ENCODE measurements at regions not wholly inside any gene's neighbourhood (a gene's known extent, or its start where the extent isn't known, plus 50 kb on each side); places are given as distances from the start of the nearest gene placed in this dataset.

DNA sequence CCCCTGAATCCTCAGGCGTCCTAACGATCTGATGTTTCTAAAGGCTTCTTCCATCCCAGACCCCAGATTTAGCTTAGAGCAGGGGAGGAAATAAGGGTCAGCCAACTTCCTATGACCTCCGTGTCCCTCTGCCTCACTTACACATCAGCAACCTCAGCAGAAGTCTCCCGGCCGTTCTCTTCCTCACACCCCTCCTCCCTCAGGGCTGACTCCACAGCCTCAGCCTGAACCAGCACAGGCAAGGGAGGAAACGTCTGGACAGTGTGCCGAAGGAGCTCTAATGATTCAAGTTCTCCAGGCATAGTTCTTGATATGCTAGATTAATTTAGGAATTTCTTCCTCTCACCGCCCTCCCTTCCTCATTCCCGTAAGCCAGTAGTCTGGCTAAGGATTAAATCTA, 121.4 kb downstream of the NUFIP1 start:
- TF ChIP-seq POLR2AphosphoS5 (IDR thresholded peaks at IDR 0.05; ENCODE audit: low read depth, low read length) = no peak
- no peak for TF ChIP-seq CREB1 (IDR thresholded peaks at IDR 0.05)
- TF ChIP-seq CREB1 (CRISPR knock-in tag; IDR thresholded peaks at IDR 0.05) = no peak
- no peak for TF ChIP-seq ZBTB8A (CRISPR knock-in tag; IDR thresholded peaks at IDR 0.05; ENCODE audit: borderline replicate concordance, low read depth)
- TF ChIP-seq MTA1 (CRISPR knock-in tag; IDR thresholded peaks at IDR 0.05; ENCODE audit: borderline replicate concordance) = no peak
- TF ChIP-seq KLF11 (CRISPR knock-in tag; IDR thresholded peaks at IDR 0.05) = no peak
- no peak for TF ChIP-seq ZNF703 (CRISPR knock-in tag; IDR thresholded peaks at IDR 0.05; ENCODE audit: borderline replicate concordance)
- no peak for TF ChIP-seq EZH2 (conservative IDR thresholded peaks at IDR 0.05; ENCODE audit: low read depth, low read length)
- TF ChIP-seq FLYWCH1 (CRISPR knock-in tag; IDR thresholded peaks at IDR 0.05) = no peak
- TF ChIP-seq RBAK (CRISPR knock-in tag; IDR thresholded peaks at IDR 0.05) = no peak
- TF ChIP-seq, protein P1, sequence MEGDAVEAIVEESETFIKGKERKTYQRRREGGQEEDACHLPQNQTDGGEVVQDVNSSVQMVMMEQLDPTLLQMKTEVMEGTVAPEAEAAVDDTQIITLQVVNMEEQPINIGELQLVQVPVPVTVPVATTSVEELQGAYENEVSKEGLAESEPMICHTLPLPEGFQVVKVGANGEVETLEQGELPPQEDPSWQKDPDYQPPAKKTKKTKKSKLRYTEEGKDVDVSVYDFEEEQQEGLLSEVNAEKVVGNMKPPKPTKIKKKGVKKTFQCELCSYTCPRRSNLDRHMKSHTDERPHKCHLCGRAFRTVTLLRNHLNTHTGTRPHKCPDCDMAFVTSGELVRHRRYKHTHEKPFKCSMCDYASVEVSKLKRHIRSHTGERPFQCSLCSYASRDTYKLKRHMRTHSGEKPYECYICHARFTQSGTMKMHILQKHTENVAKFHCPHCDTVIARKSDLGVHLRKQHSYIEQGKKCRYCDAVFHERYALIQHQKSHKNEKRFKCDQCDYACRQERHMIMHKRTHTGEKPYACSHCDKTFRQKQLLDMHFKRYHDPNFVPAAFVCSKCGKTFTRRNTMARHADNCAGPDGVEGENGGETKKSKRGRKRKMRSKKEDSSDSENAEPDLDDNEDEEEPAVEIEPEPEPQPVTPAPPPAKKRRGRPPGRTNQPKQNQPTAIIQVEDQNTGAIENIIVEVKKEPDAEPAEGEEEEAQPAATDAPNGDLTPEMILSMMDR (CRISPR knock-in tag; IDR thresholded peaks at IDR 0.05) = no peak
- no peak for TF ChIP-seq MXI1 (IDR thresholded peaks at IDR 0.05; ENCODE audit: borderline replicate concordance, low read depth, low read length)
- no peak for TF ChIP-seq YY1 (IDR thresholded peaks at IDR 0.05; ENCODE audit: insufficient read depth, insufficient replicate concordance, low read depth, low read length)
- no peak for TF ChIP-seq ZNF546 (CRISPR knock-in tag; conservative IDR thresholded peaks at IDR 0.05)
